GM13976 (cell line): ENCODE measurements at regions not wholly inside any gene's neighbourhood (a gene's known extent, or its start where the extent isn't known, plus 50 kb on each side); places are given as distances from the start of the nearest gene placed in this dataset.

Experiments used
- DNase-seq: peaks from one replicate; pipeline ENCODE4 v3.0.0; 2012; ENCODE audit warnings: low spot score
- in situ Hi-C: fragments of 300-500 bp; cut with MboI; formaldehyde crosslinking; loops from one replicate; pipeline ENCODE4 v1.12.0; 2022; ENCODE audit warnings: low sequenced_read_pairs, mixed read lengths, inconsistent platforms; ENCODE audit not compliant: unreplicated experiment
- TF ChIP-seq, protein P1 (sequence below): IDR thresholded peaks from 2 replicates; pipeline ENCODE4 v1.5.1; 2012; ENCODE audit warnings: borderline replicate concordance, mild to moderate bottlenecking; ENCODE audit not compliant: insufficient read depth; ENCODE audit errors: extremely low read depth, missing control alignments, control extremely low read depth

DNA sequence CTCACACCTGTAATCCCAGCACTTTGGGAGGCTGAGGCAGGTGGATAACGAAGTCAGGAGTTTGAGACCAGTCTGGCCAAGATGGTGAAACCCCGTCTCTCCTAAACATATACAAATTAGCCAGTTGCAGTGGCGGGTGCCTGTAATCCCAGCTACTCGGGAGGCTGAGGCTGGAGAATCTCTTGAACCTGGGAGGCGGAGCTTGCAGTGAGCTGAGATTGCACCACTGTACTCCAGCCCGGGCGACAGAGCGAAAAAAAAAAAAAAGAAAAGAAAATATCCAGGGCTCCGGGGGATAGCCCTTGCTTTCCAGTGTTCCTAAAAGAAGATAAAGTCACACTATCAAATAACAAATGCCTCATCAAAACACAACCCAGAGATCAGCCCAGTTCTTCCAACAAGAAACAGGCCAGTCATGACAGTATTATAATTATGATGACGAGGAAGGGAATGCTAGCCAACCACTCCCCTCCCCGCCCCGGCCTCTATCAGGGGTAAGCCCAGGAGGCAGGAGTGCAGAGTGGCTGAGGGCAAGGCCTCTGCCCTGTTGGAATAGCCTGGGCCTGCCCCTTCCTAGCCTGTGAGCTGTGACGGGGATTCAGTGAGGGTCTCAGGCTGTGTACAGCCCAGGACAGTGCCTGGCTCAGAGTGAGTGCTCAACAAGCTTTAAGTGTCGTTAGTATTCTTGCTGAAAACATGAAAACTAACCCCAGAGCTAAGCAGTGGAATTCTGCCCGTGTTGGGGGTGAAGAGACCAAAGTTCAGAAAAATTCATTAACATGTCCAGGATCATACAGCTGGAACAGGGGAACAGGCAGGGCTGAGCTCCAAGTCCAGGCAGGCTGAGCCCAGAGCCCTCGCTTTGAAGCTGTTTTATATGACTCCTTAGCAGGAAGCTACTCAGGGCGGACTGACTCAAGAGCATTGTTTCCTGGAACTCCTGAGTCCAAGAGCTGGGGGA is 54.3 kb downstream of the FAM241B start:
- DNase-seq = no peak
- in situ Hi-C loops = no loop called here
- TF ChIP-seq, protein P1, sequence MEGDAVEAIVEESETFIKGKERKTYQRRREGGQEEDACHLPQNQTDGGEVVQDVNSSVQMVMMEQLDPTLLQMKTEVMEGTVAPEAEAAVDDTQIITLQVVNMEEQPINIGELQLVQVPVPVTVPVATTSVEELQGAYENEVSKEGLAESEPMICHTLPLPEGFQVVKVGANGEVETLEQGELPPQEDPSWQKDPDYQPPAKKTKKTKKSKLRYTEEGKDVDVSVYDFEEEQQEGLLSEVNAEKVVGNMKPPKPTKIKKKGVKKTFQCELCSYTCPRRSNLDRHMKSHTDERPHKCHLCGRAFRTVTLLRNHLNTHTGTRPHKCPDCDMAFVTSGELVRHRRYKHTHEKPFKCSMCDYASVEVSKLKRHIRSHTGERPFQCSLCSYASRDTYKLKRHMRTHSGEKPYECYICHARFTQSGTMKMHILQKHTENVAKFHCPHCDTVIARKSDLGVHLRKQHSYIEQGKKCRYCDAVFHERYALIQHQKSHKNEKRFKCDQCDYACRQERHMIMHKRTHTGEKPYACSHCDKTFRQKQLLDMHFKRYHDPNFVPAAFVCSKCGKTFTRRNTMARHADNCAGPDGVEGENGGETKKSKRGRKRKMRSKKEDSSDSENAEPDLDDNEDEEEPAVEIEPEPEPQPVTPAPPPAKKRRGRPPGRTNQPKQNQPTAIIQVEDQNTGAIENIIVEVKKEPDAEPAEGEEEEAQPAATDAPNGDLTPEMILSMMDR = no peak

DNA sequence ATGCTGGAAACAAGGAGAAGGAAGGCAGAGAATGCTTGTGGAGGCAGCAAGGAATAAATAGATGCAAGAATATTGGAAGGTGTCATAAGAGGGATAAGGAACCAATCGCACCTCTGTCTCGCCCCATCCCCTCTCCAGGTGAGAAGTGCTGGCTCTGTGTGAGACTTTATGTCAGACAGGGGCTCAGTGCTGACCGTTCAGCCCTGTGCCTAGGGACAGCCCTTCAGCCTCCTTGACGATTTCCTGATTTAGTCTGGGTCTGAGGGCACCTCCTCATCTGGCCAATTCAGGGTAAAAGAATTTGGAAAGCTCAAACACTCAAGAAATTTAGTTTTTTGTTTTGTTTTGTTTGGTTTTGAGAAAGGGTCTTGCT is 54.9 kb downstream of the FAM241B start:
- in situ Hi-C loops = no loop called here
- DNase-seq = no peak
- TF ChIP-seq, protein P1 = no peak

DNA sequence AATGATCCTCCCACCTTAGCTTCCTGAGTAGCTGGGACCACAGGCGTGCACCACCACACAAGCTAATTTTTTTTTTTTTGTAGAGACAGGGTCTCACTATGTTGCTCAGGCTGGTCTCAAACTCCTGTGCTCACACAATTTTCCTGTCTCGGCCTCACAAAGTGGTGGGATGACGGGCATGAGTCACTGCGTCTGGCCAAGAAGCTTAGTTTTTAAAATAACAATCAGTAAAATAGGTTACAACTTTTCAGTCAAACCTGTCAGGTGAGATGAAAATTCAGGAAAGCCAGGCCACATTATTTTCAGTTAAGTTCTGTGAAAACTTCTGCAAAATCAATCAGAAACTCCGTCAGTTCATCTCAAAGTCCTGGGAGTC is 55.4 kb downstream of the FAM241B start:
- TF ChIP-seq, protein P1 = no peak
- no peak for DNase-seq

DNA sequence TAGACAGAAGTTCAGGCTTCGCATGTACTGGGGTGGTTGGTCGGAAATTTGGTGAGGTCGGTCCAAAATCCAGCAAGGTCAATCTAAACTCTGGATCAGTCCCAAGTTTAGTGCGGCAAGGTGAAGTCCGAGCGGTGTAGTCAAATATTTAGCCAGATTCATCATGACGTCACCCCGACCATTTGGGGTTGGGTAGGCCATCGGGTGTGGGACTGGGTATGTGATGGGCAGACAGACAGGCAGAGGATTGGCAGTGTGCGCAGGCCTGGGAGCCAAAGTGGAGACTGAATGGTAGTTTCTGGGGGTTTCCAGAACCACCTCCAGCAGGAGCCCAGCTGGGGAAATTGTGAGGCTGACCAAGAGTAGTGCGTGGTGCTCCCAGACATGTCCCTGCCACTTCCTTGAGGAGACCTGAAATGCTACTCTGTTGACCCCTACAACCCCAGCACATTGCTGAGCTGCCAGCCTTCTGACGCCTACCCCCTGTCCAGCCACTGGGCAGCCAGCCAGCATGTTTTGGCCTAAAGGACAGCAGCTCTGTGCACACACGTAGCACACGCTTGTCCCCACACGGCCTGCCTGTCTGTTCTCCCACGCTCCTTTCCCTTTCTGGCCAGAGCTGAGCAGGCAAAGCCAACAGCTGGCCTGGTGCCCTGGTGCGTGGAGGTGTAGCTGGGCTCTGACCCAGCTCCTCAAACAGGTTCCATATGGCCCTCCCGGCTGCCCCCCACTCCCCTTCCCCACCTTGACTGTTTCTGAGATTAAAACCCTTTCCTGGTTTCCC is 55.9 kb downstream of the FAM241B start:
- no peak for DNase-seq
- TF ChIP-seq, protein P1 = no peak
- in situ Hi-C loops = no loop called here

More for the DNA sequence above, 55.4 kb downstream of the FAM241B start:
- in situ Hi-C loops = no loop called here

DNA sequence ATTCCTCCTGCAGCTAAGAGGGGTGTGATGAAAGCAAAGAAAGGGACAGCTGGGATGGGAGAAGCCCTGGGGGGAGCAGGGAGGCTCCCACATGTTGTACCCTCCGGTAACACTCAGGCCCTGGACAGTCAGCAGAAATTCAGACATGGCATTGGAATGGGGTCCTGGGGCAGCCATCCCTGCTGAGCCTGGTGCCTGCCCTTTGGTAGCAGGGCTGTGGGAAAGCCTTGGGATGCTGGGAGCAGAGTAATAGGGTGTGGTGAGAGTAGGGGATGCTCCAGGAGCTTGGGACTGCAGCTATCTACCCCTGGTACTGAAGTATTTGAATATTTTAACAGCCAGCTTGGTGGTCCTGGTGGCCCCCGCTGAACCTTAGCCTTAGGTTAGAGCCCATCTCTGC is 56.8 kb downstream of the FAM241B start:
- DNase-seq = no peak
- TF ChIP-seq, protein P1 = no peak
- in situ Hi-C loops = no loop called here

DNA sequence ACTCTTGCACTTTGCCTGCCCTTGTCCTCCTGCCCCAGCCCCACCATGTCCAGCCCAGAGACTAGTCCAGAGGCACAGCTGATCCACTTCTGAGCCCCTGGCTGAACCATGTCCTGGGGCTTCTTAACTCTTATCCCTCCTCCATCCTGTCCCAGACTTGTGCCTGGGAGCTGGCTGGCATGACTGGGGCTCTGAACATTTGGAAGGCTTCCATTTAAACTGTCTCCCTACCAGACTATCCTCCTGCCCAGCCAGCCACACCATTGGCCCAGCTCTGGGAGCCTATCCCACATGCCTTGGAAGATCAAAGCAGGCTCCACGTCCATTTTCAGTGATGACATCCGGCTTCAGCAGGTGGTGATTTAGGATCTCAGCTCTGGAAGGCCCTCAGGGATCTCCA is 57.4 kb downstream of the FAM241B start:
- TF ChIP-seq, protein P1 = no peak
- in situ Hi-C loops = no loop called here
- DNase-seq = no peak
